ENCODE measurements at regions not wholly inside any gene's neighbourhood (a gene's known extent, or its start where the extent isn't known, plus 50 kb on each side); places are given as distances from the start of the nearest gene placed in this dataset.

GRCh38 chr4:30847958-30848357 lies 127.8 kb downstream of the PCDH7 start:
- no peak for TF ChIP-seq CTCF (IDR thresholded peaks at IDR 0.05; ENCODE audit: low read length)
- no peak for TF ChIP-seq EZH2 (IDR thresholded peaks at IDR 0.05; ENCODE audit: borderline replicate concordance, low read length)

All from OCI-LY1 (cell line).